Central memory CD8-positive, alpha-beta T cell (primary cell): ENCODE measurements at regions not wholly inside any gene's neighbourhood (a gene's known extent, or its start where the extent isn't known, plus 50 kb on each side); places are given as distances from the start of the nearest gene placed in this dataset.

Source experiments
- ATAC-seq: fragments of 150-1000 bp; cut with Tn5 transposase; replicated peaks from 2 replicates; pipeline ENCODE4 v1.10.0; 2022; ENCODE audit warnings: mild to moderate bottlenecking, moderate FRiP score, moderate number of reproducible peaks; ENCODE audit not compliant: poor library complexity, severe bottlenecking; ENCODE audit errors: extremely low read depth
- DNase-seq, 2 donors: peaks; one replicate each; pipeline ENCODE4 v3.0.0; 2021; ENCODE audit warnings: low spot score in 2 of 2
- H3K27ac Mint-ChIP-seq: one replicate; pipeline ENCODE4 v1.8.0; 2022; ENCODE audit warnings: low read depth, mild to moderate bottlenecking, moderate library complexity, mixed read lengths
- H3K27me3 Mint-ChIP-seq: one replicate; pipeline ENCODE4 v1.8.0; 2022; ENCODE audit warnings: mixed read lengths
- H3K36me3 Mint-ChIP-seq: one replicate; pipeline ENCODE4 v1.8.0; 2022; ENCODE audit warnings: mild to moderate bottlenecking, moderate library complexity, mixed read lengths; ENCODE audit not compliant: insufficient read depth
- H3K4me1 Mint-ChIP-seq: one replicate; pipeline ENCODE4 v1.8.0; 2022; ENCODE audit warnings: mixed read lengths
- H3K4me3 Mint-ChIP-seq: one replicate; pipeline ENCODE4 v1.8.0; 2022; ENCODE audit warnings: mild to moderate bottlenecking, moderate library complexity, mixed read lengths
- H3K9me3 Mint-ChIP-seq: one replicate; pipeline ENCODE4 v1.8.0; 2022; ENCODE audit warnings: mixed read lengths

- H3K36me3 Mint-ChIP-seq: no peaks in the 10 kb centered on the region
- no peaks in the 10 kb centered on the region for H3K9me3 Mint-ChIP-seq
- H3K4me1 Mint-ChIP-seq: no peaks in the 10 kb centered on the region
- no peak overlapping the region for H3K4me3 Mint-ChIP-seq
- no peak overlapping the region for H3K27ac Mint-ChIP-seq
- ATAC-seq: no peak
- H3K27me3 Mint-ChIP-seq: no peaks in the 10 kb centered on the region
- no peak for DNase-seq
These were observed 135.6 kb downstream of the DUSP10 start for GRCh38 chr1:221606256-221606655.

DNA sequence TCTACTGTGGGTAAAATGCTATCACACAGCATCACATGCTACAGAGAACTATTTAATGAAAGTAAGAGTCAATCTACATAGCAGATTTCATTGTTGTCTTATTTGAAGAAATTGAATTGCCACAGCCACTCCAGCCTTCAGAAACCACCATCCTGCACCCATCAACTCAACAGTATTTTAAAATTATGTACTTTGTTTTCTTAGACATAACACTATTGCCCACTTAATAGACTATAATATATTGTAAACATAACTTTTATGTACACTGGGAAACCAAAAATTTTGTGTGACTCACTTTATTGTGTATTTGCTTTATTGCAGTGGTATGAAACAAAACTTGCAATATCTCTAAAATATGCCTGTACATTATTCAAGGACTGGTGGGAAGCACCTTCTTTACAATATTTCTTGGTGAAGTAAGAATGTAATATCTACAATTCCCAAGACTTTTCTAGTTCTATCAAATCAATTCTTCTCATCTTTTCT lies 133.0 kb downstream of the DUSP10 start:
- Mint-ChIP-seq H3K36me3 (no peaks in the 10 kb centered on the region), H3K27ac (no peak overlapping the region), H3K9me3 (no peaks in the 10 kb centered on the region), H3K4me1 (no peaks in the 10 kb centered on the region), H3K4me3 (no peak overlapping the region), H3K27me3 (no peaks in the 10 kb centered on the region)
- ATAC-seq: no peak
- DNase-seq: no peak

DNA sequence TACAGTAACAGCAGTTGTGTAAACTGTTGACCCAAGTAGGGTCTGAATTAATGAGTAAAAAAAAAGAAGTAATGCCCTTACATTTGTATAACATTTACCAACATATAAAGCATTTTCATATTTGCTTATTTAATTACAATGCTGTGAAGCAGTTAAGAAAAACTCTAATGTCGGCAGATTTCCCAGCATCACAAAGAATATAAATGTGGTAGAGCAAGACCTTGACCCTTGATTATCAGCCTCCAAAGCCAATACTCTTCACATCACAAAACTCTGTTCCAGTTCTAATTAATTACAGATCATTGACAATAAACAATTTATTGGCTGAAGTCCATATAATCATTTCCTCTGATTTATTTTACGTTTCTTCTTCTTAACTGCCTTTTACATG lies 130.2 kb downstream of the DUSP10 start:
- ATAC-seq: no peak
- no peaks in the 10 kb centered on the region for H3K9me3 Mint-ChIP-seq
- no peak overlapping the region for H3K27ac Mint-ChIP-seq
- H3K36me3 Mint-ChIP-seq: no peaks in the 10 kb centered on the region
- H3K4me3 Mint-ChIP-seq: no peak overlapping the region
- no peak for DNase-seq
- H3K27me3 Mint-ChIP-seq: no peaks in the 10 kb centered on the region
- no peaks in the 10 kb centered on the region for H3K4me1 Mint-ChIP-seq

DNA sequence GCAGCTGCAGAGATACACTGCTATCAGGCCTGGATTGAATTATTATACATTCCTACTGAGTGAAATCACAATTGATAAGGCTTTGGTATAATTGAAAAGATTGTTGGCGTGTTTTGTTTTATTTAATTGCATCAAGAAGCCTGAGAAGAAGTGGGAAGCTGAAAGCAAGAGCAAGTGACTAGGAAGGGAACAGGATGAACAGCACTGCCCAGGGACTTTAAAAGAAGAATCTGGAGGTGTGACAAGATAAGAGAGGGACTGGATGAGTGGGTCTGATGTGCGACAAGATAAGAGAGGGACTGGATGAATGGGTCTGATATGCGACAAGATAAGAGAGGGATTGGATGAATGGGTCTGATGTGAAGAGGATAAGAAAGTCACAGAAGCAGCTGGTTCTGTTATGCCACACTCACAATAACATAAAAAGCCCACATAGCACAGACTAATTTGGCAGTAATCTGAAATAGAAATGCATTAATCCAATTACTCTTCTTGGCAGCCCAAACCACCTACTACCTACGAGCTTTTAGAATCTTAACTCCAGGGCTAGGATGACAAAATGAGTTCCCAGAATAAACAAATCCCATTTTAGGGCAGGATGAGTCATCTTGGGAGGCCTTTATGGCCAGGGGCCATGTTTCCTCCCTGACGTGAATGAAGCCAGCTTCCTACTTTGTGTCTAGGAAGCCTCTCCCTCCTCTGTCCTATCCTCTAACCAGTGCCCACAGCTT lies 129.7 kb downstream of the DUSP10 start:
- no peaks in the 10 kb centered on the region for H3K4me1 Mint-ChIP-seq
- DNase-seq (no peak), ATAC-seq (no peak)
- H3K9me3 Mint-ChIP-seq: no peaks in the 10 kb centered on the region
- H3K27me3 Mint-ChIP-seq: no peaks in the 10 kb centered on the region
- no peaks in the 10 kb centered on the region for H3K36me3 Mint-ChIP-seq
- H3K4me3 Mint-ChIP-seq: no peak overlapping the region
- no peak overlapping the region for H3K27ac Mint-ChIP-seq

DNA sequence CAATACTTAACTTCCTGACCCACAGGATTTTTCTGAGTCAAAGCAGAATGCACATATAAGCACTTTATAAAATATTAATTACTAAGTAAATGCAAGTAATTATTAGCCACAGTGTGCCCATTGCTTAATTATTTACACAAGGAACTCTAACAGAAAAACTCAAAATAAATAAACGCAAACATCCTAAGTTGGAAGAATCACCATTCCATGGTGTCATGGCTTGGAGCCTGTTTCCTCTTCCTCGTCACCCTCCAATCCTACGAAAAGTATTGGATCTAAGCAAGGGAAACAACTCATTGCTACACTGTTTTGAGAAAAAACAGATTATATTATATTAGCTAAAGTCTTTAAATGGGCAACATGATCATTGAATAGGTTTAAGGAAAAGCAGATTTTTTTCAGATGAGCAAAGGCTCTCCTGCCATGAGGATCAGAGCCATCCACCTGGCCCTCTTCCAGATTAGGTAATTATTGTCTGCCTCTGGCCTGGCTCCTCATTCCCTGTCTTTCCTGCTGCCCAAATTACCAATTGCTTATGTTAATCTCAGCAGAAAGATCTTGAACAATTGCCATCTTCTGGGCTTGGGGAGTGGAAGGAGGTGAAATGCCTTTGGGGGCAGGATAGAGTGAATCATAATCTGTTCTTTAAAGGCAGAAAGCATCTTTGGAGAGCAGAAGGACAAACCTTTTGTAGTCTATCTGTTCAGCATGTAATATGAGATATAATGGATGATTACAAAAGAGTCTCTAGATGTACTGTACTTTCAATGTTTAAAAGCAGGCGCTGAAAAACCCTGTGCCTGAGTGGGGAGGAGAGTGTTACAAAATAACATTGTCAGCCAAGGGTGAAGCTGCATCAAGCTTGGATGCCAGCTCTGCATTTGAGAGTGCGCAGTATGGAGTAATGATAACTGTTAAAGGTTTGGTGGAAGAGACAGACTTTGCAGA lies 121.2 kb downstream of the DUSP10 start:
- H3K4me3 Mint-ChIP-seq: no peak overlapping the region
- no peaks in the 10 kb centered on the region for H3K4me1 Mint-ChIP-seq
- no peaks in the 10 kb centered on the region for H3K27me3 Mint-ChIP-seq
- DNase-seq (no peak), ATAC-seq (no peak)
- no peaks in the 10 kb centered on the region for H3K9me3 Mint-ChIP-seq
- no peaks in the 10 kb centered on the region for H3K36me3 Mint-ChIP-seq
- H3K27ac Mint-ChIP-seq: no peak overlapping the region

- DNase-seq (no peak), ATAC-seq (no peak)
- Mint-ChIP-seq H3K4me3 (no peak overlapping the region), H3K9me3 (no peaks in the 10 kb centered on the region), H3K27ac (no peak overlapping the region), H3K4me1 (no peaks in the 10 kb centered on the region), H3K36me3 (no peaks in the 10 kb centered on the region), H3K27me3 (no peaks in the 10 kb centered on the region)
These were observed 120.2 kb downstream of the DUSP10 start for GRCh38 chr1:221621683-221622082.

DNA sequence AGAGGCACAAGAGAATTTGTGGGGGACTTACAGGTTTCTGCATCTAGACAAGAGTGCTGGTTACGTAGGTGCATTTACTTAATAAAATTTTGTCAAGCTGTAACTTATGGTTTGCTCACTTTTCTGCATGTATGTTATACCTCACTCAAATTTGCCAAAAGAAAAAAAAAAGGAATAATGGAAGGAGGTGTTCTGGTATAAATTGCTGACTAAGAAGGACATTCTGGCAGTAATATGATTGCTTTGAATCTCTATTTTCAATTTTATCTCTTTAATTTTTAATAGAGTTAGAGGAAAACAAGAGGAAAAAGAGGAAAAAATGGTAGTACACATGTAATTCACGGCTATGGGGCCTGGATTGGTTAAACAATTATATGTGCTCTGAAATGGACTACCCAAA lies 119.5 kb downstream of the DUSP10 start:
- DNase-seq: no peak
- Mint-ChIP-seq H3K4me1 (no peaks in the 10 kb centered on the region), H3K36me3 (no peaks in the 10 kb centered on the region), H3K9me3 (no peaks in the 10 kb centered on the region), H3K27me3 (no peaks in the 10 kb centered on the region), H3K4me3 (no peak overlapping the region), H3K27ac (no peak overlapping the region)
- no peak for ATAC-seq

- Mint-ChIP-seq H3K27ac (no peak overlapping the region), H3K27me3 (no peaks in the 10 kb centered on the region), H3K9me3 (no peaks in the 10 kb centered on the region), H3K4me3 (no peak overlapping the region), H3K36me3 (no peaks in the 10 kb centered on the region), H3K4me1 (no peaks in the 10 kb centered on the region)
- ATAC-seq (no peak), DNase-seq (no peak)
These were observed 116.9 kb downstream of the DUSP10 start for GRCh38 chr1:221625026-221625425.

DNA sequence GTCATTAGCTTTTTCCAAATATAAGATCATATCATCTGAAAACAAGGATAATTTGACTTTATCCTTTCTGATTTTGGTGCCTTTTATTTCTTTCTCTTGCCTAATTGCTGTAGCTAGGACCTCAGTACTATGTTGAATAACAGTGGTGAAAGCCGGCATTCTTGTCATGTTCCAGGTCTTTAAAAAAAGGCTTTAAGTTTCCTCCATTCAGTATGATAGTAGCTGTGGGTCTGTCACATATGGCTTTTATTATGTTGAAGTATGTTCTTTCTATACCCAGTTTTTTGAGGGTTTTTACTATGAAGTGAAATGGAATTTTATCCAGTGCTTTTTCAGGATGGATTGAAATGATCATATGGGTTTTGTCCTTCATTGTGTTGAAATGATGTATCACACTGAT lies 115.8 kb downstream of the DUSP10 start:
- Mint-ChIP-seq H3K4me1 (no peaks in the 10 kb centered on the region), H3K9me3 (no peaks in the 10 kb centered on the region), H3K27ac (no peak overlapping the region), H3K4me3 (no peak overlapping the region), H3K27me3 (no peaks in the 10 kb centered on the region), H3K36me3 (no peaks in the 10 kb centered on the region)
- DNase-seq: no peak
- ATAC-seq: no peak

GRCh38 chr1:221630236-221630635 lies 111.7 kb downstream of the DUSP10 start:
- Mint-ChIP-seq H3K27ac (no peak overlapping the region), H3K9me3 (no peaks in the 10 kb centered on the region), H3K4me3 (no peak overlapping the region), H3K27me3 (no peaks in the 10 kb centered on the region), H3K36me3 (no peaks in the 10 kb centered on the region), H3K4me1 (no peaks in the 10 kb centered on the region)
- DNase-seq (no peak), ATAC-seq (no peak)

GRCh38 chr1:221631556-221631955 lies 110.3 kb downstream of the DUSP10 start:
- no peak overlapping the region for H3K27ac Mint-ChIP-seq
- no peak for ATAC-seq

DNA sequence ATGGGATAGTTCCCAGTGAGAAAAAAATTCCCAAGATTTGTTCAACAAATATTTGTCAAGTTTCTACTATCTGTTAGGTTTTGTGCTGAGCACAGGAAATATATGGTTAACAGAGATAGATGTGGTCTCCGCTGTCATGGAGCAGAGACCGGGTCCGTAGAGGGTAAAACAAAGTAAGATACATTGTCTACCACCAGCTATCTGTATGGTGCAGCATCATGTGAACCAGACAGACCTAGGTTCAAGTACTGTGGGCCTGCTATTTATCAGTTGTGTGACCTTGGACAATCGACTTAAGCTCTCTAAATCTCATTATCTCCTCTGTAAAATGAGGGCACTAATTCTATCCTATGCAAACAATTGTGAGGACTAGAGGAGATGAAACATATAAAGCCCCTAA lies 109.8 kb downstream of the DUSP10 start:
- Mint-ChIP-seq H3K4me1 (no peaks in the 10 kb centered on the region), H3K9me3 (no peaks in the 10 kb centered on the region), H3K27ac (no peak overlapping the region), H3K27me3 (no peaks in the 10 kb centered on the region), H3K36me3 (no peaks in the 10 kb centered on the region), H3K4me3 (no peak overlapping the region)
- ATAC-seq (no peak), DNase-seq (no peak)

More at GRCh38 chr1:221631556-221631955, 110.3 kb downstream of the DUSP10 start:
- no peaks in the 10 kb centered on the region for H3K27me3 Mint-ChIP-seq
- H3K9me3 Mint-ChIP-seq: no peaks in the 10 kb centered on the region
- DNase-seq: no peak
- H3K4me1 Mint-ChIP-seq: no peaks in the 10 kb centered on the region
- no peak overlapping the region for H3K4me3 Mint-ChIP-seq
- no peaks in the 10 kb centered on the region for H3K36me3 Mint-ChIP-seq
